ENCODE measurements at regions not wholly inside any gene's neighbourhood (a gene's known extent, or its start where the extent isn't known, plus 50 kb on each side); places are given as distances from the start of the nearest gene placed in this dataset.

DNA sequence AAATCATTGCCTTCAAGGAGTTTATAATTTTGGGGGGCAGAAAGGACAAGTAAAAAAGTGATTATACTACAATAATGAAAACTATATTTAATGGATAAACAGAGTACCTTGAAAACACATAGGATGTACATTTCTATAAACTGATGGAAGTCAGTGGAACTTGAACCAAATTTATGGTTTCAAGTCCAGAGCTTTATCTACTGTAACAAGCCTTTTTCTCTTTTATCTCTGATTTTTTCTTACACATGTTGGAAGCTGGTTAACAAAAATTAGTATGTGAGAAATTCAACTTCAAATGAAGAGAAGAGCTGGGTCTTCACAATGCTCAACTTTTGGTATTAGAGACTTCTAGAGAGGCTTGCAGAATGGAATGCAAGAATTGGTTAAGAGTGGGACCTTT is 393.6 kb downstream of the LMO7 start:
- DNase-seq: no peak

DNA sequence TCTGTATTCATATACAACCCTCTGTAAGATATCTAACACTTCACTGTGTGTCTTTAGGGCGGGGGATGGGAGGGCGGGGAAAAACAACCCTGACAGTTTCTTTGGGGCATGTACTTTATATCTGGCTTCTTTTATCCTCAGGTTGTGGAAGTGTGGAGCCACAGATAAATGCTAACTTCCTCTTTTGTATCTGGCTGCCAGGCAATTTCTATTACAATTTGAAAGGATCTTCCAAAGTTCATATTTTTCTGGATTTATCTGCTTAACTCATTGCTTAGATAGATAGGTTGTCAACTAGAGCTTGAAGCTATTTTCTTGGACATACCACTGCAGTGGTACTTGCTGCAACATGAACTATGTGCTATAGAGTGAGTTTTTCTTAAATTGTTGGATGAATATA is 393.0 kb downstream of the LMO7 start:
- DNase-seq: no peak

DNA sequence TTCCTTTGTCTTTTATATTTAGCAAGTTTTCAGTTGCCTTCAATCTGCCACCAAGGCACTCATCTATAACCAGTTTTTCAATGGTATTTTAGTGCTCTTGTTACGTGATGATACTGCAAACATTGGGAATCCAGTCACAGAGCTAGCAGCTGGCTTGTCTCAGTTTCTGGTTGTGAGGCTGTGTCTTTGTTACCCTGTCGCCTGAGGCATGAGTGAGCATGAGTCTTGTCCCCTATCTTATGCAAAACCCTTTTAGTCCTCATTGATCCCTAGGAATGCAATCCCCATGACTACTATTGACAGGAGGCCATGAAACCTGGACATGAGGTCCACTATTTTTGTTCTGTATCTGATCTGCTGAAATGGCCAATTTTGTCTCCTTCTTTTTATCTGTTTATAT is 391.0 kb downstream of the LMO7 start:
- DNase-seq: no peak

DNA sequence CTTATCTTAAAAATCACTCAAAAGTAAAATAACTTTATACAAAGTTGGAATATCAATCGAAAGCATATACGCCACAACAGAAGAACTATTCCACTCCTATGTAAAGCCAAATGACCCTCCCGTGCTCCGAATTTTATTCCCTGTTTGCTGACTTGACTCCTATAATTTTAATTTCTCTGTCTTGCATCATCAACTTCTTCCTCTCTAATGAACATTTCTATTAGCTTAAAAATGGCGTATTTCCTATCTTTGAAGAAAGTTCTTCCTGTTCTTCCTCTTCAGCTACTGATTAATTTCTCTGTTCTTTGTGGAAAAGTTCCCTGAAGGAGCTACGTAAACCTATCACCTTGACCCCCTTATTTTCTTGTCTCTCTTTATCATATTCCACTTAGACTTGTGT is 389.3 kb downstream of the LMO7 start:
- no peak for DNase-seq

DNA sequence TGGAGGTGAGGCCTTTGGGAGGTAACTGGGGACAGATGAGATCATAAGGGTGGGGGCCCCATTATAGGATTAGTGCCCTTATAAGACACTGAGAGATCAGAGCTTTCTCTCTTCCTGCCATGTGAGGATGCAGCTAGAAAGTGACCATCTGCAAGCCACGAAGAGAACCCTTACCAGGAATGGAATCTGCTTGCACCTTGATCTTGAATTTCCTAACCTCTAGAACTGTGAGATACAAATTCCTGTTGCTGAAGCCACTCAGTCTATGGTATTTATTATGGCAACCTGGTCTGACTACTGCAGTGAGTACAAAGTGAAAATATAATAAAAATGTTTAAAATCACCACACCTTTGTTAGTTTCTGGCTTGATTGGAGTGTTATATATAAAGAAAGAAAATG is 388.0 kb downstream of the LMO7 start:
- DNase-seq: no peak

DNA sequence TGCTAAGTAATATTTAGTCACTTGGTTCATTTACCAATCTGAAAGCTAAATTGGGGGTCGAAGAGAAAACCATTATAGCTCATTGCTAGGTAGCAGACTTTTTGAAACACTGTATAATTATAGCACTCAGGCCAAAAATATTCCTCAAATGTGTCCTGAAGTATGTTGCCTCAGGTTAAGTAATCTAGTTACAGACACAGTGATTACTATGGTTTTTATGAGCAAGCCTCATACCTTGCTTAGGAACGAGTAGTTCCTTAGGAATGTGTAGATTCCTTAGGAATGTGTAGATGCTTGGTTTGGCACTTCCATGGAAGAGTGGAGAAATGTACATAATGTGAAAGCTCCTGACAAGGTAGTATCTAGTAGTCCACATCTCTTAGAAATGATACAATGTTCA is 387.5 kb downstream of the LMO7 start:
- DNase-seq: no peak

DNA sequence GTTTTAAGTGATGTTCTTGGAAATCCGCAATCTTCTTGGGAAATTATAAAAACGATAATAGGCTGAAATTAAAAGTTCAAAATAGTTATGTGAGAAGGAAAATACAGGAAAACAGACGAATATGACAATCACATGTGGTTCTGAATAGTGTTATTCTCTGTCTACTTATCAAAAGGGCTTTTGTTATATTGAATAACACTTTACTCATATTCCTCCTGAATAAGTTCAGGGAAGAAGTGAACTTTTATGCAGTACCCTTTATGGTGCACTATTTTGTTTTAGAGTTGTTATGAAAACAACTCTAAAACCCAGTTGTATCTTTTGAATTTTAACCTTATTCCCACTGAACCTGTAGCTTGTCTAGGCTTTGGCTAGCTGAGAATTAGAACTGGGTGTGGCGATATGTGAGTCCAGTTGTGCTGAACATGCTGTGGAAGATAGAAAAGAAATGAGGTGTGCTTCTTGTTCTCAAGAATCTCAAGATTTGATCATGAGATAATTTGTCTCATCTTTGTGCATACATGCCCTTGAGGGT is 384.4 kb downstream of the LMO7 start:
- DNase-seq: no peak

DNA sequence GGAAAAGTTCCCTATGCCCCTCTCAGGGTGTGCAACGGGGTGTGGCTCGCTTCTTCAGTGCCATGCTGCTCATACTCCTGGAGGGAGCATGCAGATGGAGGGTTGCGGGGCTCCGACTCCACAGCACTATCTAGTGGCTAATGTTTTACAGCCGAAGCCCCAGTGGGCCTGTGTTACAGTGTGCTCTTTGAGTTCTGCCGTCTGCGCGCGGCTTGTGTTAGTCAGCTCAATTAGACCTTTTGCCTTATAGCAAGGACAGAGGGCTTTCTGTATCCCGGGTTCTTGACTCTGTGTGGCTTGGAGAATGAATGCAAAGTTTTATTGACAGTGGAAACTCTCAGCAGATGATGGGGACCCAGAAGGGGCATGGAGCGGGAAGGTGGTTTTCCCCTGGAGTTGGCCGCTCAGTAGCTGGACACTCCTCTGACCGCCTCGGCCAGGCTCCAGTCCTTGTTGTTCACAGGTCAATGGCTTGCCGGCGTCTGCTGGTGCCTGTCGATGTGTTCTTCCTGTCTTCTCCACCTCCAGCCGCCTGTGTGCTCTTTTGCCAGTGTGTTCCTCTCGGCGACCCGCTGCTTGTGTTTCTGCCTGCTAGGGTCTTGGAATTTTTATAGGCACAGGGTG is 383.4 kb downstream of the LMO7 start:
- peak; percentile 7 for DNase-seq

DNA sequence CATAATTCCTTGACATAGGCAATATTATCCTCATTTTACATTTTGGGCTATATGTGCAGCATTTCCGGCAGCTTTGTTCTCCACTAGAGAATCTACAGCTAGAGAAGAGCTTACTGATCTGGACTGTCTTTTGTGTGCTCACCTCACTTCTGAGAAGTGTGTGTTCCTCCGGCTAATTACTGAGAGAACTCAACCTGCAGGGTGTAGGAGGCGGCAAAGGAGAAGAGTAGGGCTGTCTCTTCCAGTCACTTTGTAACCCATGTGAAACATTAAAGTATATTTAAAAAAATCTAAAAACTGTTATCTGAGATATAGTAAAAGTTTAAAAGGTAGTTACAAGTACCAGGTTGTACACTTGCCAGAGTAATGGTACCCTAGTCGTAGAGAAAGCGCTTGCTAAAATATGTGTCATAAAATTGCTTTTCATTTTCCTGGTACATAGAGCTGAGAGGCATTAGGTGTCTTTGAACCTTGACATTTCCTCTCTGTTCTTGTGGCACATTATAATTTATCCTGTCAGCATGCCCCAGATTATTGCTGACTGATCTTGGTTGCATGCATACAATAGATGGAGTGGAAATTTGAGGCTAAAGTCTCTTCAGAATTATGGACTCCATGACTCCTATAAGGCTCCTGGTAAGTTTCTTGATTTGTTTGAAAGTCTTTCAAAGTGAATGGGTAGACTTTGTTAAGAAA is 381.9 kb downstream of the LMO7 start:
- DNase-seq: no peak

DNA sequence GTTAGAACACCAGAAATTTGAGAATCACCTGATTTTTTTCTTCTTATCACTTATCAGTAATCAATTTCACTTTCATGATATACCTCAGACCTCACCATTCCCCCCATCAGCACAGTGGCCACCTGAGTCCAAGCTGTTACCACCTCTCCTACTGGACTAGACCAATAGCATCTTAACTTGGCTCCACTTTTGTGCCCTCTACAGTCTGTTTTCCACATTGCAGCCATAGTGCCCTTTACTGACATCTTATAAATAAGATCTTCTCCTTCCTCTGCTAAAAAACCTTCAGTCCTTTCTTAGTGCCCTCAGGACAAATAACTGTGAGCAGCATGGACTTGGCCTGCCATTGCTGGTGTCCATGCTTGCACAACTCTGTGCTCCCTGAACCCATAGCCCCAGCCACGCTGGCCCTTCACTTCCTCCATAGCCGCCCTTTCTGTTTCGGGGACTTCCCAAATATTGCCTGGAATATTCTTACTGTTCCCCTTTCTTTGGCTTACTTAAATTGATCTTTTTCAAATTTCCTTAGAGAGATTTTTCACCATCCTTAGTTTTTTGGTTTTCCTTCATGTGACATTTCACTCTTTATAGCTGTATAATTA is 380.8 kb downstream of the LMO7 start:
- DNase-seq: peak; percentile 2

DNA sequence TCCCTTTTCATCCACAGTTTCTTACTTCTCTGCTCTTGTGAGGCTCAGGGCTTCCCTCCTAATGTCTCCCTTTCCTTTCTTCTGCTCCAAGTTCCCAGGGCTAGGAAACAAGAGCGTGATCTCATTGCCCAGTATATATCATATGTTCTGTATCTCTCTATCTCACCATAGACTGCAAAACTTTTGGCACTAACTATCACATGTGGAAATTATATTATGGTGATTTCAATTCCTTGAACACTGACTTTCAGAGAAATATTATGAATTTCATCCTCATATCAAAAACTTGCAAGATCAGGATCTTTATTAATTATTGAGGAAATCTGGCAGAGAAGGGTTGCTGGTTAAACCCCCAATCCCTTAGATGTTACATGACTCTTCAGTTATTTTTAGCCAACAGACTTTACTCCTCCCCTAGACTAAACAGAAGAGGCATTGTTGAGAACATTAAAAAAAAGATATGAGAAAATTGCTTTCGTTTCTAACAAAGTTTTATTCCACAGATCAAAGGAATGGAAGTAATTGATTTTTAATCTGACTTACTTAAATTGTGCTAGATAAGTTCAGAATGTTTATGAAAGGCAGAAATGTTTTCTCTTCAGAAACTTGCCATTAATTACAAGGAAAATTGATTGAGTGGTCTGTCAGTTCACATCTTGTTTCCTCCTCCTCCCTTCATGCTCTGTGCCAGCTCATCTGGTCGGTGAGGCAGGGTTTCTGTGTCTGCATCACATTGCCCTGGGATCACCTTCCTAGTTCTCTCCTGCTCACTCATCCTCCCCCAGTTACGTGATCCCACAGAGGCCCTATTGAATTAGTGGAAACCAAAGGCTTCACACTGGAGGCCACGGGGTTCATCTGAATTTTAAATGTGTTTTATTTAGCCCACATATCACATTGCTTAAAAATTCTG is 378.5 kb downstream of the LMO7 start:
- no peak for DNase-seq

DNA sequence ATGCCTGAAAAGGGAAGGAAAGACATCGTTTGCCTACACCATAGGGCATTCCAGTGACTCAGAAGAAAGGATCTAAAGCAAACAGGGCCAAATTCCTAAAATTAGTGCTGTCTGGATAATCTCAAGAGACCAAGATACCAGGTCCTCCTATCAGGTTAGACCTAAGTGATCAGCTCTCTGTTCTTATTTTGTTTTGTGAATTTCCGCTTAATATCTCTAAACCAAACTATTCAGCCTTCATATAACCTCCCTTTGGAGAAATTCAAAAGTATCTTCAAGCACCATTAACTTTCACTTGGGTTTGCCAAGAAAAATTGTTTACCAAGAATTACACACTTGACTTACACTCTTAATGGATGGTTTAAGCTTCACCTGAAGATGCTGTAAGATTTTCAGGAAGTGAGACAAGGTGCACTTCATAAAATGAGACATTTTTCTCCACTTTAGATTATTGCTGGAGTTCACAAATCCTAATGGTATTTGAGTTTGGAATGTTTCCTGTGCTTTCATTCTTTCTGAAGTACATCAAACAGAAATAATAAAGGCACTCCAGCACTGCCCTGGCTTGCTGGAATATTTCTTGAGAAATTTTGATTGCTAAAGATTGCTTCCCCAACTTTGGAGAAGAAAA is 376.1 kb downstream of the LMO7 start:
- DNase-seq: no peak

DNA sequence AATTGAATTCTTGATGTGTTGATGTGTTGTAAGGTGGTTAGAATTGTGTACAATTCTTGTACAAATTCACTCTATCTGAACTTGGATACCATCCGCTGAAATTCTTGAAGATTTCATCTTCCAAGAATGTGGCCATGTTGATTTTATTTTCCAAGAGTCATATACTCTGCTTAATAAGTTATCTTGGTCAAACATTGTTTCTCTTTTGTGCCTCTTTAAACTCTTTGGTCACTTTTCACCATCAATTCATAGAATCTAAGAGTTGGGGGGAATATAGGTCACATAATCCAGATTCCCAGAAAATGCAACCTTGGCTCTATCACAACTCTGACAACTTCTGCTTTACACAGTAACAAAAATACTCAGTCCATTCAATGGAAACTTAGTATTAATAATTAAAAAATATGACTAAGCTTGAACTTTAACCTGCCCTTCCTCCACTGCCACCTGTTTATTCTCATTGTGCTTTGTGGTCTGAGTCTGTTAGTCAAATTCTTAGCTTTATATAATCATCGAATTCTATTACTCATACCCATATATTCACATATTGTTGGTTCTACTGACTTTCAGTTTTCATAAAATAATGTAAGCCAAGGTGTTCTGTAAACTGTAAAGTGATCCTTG is 373.2 kb downstream of the LMO7 start:
- DNase-seq: no peak

DNA sequence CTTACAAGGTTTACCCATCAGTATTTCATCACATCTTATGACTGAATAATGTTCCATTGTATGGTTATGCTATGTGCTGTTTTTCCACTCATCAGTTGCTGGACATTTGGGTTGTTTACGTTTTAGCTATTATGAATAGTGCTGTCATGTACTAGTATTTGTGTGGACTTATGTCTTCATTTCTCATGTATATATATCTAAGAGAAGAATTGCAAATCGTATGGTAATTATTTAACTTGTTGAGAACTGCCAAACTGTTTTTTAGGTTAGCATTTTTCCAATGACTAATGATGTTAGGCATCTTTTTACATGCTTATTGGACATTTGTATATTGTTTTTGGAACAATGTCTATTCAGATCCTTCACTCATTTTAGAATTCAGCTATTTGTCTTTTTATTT is 368.3 kb downstream of the LMO7 start:
- DNase-seq: no peak

DNA sequence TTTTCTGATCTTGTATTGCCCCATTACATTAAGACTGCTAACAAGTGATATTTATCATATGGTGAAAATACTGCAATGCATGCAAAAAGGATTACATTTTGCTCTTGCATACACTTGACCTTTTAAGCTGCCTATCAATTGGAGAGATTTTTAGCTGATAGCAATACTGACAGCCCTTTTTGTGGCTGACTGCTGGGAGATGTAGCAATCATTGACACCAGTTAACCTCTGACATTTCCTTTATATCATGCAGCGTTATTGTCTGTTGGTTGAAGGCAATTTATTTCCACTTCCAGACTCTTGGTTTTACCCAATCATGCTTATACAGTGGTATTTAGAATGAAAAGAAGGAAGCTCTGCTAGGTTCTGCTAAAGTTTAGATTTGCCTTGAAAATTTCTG is 364.0 kb downstream of the LMO7 start:
- no peak for DNase-seq

DNA sequence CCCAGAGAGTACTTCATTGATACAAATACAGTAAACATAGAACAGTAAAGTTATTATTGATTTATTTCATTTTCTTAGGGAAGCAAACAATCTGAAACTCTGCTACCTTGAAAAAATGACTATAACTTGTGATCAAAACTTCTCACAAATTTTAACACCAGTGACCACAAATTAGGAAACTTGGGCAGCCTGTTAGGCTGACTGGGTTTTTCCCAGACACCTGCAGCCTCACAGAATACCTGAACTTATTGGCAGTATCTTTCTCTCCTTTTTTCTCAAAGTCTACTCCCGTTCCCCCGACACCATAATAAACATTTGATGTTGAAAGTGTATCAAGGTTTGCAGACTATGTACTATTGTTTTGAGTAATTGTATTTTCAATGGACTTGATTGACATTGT is 360.5 kb downstream of the LMO7 start:
- no peak for DNase-seq

DNA sequence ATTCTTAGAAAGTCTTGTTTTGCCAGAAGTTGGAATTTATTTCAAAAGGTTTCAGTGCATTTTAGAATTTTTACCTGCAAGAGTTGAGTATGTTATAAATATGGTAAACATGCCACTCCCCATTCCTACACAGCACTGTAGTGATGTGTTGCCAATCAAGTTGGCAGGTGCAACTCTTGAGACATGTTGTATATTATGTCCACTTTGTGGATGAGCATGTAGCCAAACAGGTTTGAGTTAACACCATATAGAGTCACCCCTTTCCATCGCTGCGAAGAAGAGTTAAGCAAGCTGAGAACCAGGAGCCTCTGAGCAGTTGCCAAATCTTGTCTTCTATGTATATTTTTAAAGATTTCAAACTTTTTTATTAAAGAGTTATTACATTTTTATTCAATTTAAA is 359.8 kb downstream of the LMO7 start:
- DNase-seq: no peak

DNA sequence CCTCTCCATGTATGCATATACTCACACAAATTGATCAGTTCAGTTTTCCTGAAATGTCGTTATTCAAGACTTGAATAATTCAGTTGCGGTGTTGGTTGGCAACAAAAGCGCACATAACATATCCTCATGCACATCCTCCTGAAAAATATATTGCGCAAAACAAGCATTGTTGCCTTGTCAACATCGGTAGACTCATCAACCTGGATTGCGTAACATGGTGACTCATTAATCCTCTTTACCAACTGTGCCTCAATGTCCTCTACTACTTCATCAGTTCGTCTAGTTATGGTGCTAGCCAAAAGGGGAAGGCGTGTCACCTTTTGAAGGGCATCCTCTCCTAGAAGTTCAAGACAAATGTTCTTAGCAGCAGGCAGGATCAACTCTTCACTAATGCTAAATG is 357.7 kb downstream of the LMO7 start:
- DNase-seq: no peak

DNA sequence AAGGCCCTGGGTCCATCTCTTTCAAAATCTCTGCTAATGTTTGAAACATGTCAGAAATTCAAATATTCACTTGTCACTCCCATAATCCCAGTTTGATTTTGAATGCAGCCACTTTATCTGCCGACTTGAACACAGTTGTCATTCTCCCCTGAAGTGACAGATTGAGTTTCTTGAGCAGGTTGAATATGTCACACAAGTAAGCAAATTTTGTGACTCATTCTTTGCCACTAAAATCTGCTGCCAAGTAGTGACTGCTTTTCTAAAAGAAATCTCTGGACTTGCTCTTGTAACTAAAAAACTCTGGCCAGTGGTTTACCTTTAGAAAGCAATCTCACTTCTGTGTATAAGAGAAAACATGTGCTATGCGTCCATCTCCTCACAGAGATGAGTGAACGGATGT is 357.1 kb downstream of the LMO7 start:
- DNase-seq: no peak

DNA sequence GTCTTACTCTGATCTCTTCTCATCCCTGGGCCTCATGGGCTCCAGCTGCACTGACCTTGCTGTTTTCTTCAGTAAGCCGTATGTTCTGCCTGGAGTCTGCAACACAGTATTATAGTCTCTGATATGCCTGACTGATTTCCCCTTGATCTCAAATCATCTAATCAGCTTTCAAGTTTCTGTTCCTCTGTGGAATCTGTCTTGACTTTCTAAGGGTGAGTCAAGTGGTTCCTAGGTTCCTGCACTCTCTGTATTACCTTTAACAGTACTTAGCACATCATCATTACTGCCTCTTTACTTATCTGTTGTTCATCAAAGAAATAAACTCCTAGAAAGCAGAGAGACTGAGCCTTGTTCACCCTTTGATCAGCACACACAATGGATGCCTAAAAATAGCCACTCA is 350.7 kb downstream of the LMO7 start:
- no peak for DNase-seq

DNA sequence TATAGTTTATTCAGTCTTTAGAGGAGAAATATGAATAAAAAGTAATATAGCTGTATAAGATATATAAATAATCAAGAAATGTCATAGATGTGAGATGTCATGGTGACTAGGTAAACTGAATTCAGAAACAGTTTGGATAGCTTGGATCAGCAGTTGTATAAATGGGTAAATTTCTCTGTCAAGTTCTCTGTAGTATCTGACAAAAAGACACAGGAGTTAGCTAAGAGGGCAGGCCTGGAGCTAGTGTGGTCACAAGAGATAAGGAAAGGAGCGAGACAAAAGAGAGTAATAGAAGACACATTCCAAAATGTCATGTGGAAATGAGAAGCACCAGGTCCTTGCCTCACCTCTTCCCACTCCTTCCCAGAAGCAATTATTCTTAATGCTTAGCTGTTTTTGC is 349.0 kb downstream of the LMO7 start:
- DNase-seq: no peak

DNA sequence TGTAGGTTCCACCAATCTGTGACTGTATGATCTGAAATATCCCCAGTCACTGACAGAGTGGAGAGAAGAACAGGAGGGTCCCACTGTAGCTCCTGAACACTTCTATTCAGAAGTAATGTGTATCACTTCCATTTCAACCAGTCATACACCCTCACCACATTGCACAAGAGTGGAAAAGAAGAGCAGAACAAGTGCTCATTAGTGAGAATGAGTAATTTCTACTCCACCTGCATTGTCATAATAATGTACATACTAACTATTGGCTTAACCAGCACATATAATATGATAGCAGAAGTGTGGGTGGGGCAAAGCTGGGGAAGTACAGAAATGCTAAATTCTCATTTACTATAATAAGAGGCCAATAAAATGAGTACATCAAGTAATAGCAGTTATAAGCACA is 342.7 kb downstream of the LMO7 start:
- no peak for DNase-seq
